Endothelial cell of umbilical vein (primary cell): ENCODE measurements at regions not wholly inside any gene's neighbourhood (a gene's known extent, or its start where the extent isn't known, plus 50 kb on each side); places are given as distances from the start of the nearest gene placed in this dataset.

Experiments
- BruUV-seq: library from RNA; stranded (reverse); fragments of 400-500 nt; replicated peaks from 2 replicates; lab custom pipeline; 2021; lab: Mats Ljungman, UMichigan
- CTCF ChIA-PET: fragments of 300-600, 350-600 bp; sonication (Branson Sonifier 250); formaldehyde crosslinking; loops from one replicate; lab custom pipeline; 2021; ENCODE audit warnings: antibody characterized with exemption, inconsistent platforms; lab: Charles Lee
- POLR2A ChIA-PET: fragments of 300-600, 350-600 bp; sonication (Branson Sonifier 250); formaldehyde crosslinking; loops from one replicate; lab custom pipeline; 2021; ENCODE audit warnings: antibody characterized with exemption, inconsistent platforms; lab: Charles Lee
- DNase-seq: peaks from one replicate; pipeline ENCODE4 v3.0.0-alpha.2; 2011; ENCODE audit warnings: low read depth, low spot score
- FAIRE-seq: peaks from 2 replicates; lab custom pipeline; 2011; peaks lifted over from hg19 to GRCh38; lab: Jason Lieb, UNC
- H2AFZ ChIP-seq: 2 replicates; pipeline ENCODE4 v1.6.0; 2012; ENCODE audit warnings: low read depth, low read length, control low read depth, inconsistent platforms
- H3K27ac ChIP-seq: 2 replicates; pipeline ENCODE4 v1.5.1; 2011; ENCODE audit warnings: low read depth, mild to moderate bottlenecking, control low read depth, low read length, moderate library complexity; ENCODE audit not compliant: insufficient read depth
- H3K27me3 ChIP-seq, 2 experiments: 2 replicates each; pipeline versions ENCODE4 v1.6.0 to v1.6.1; 2011; ENCODE audit warnings: low read length in 2 of 2, mixed read lengths in 1 of 2; ENCODE audit not compliant: control insufficient read depth in 2 of 2, insufficient read depth in 2 of 2
- H3K36me3 ChIP-seq, 2 experiments: 2 replicates in 1 of 2; 3 replicates in 1 of 2; pipeline ENCODE4 v1.5.1; 2011; ENCODE audit warnings: low read length in 2 of 2, mild to moderate bottlenecking in 1 of 2, moderate library complexity in 1 of 2; ENCODE audit not compliant: control insufficient read depth in 2 of 2, insufficient read depth in 2 of 2; ENCODE audit errors: extremely low read depth in 1 of 2
- H3K4me1 ChIP-seq: 3 replicates; pipeline ENCODE4 v1.5.1; 2011; ENCODE audit warnings: mild to moderate bottlenecking, low read length; ENCODE audit not compliant: control insufficient read depth, insufficient read depth; ENCODE audit errors: extremely low read depth
- H3K4me2 ChIP-seq: 2 replicates; pipeline ENCODE4 v1.6.1; 2011; ENCODE audit warnings: low read length, control low read depth, mixed read lengths; ENCODE audit not compliant: insufficient read depth
- H3K4me3 ChIP-seq, 3 experiments: fragments of 200-600 bp in 1 of 3; sonication (generic), shearing (Covaris generic) in 1 of 3; replicated peaks in 1 of 3; 2 replicates each; pipeline ENCODE4 v1.5.1; 2011 to 2016; ENCODE audit warnings: control low read depth in 3 of 3, low read length in 3 of 3, mild to moderate bottlenecking in 2 of 3, inconsistent platforms in 1 of 3, low read depth in 1 of 3, moderate library complexity in 1 of 3; ENCODE audit not compliant: insufficient read depth in 1 of 3
- H3K79me2 ChIP-seq: 2 replicates; pipeline ENCODE4 v1.6.0; 2012; ENCODE audit warnings: low read length, inconsistent platforms; ENCODE audit not compliant: control insufficient read depth, insufficient read depth
- H3K9ac ChIP-seq: replicated peaks from 2 replicates; pipeline ENCODE3; 2011; ENCODE audit warnings: low read length, control low read depth; ENCODE audit not compliant: insufficient read depth; ENCODE audit errors: extremely low read depth
- H3K9me1 ChIP-seq: replicated peaks from 3 replicates; pipeline ENCODE4 v1.6.0; 2011; ENCODE audit warnings: mild to moderate bottlenecking, low read length; ENCODE audit not compliant: control insufficient read depth, insufficient read depth; ENCODE audit errors: extremely low read depth
- H3K9me3 ChIP-seq: replicated peaks from 2 replicates; pipeline ENCODE4 v1.5.1; 2012; ENCODE audit warnings: low read length, inconsistent platforms; ENCODE audit not compliant: control insufficient read depth, insufficient read depth
- H4K20me1 ChIP-seq: replicated peaks from 2 replicates; pipeline ENCODE3; 2011; ENCODE audit warnings: mild to moderate bottlenecking, low read length; ENCODE audit not compliant: control insufficient read depth, insufficient read depth; ENCODE audit errors: extremely low read depth
- EZH2 ChIP-seq: IDR thresholded peaks from 2 replicates; pipeline ENCODE4 v1.6.1; 2012; ENCODE audit warnings: borderline replicate concordance, low read depth, mild to moderate bottlenecking, moderate library complexity, low read length, inconsistent platforms; ENCODE audit not compliant: severe bottlenecking
- FOS ChIP-seq: IDR thresholded peaks from 2 replicates; pipeline ENCODE4 v1.6.1; 2011; ENCODE audit warnings: mild to moderate bottlenecking, low read length, moderate library complexity, borderline replicate concordance; ENCODE audit not compliant: insufficient read depth
- GATA2 ChIP-seq: IDR thresholded peaks from 2 replicates; pipeline ENCODE4 v1.7.0; 2011; ENCODE audit warnings: low read depth, mild to moderate bottlenecking, moderate library complexity, mixed read lengths, low read length; ENCODE audit not compliant: insufficient read length, insufficient read depth
- JUN ChIP-seq: IDR thresholded peaks from 2 replicates; pipeline ENCODE4 v1.6.1; 2011; ENCODE audit warnings: borderline replicate concordance, low read depth; ENCODE audit not compliant: insufficient read length, insufficient read depth
- MAX ChIP-seq: IDR thresholded peaks from 2 replicates; pipeline ENCODE4 v1.6.1; 2011; ENCODE audit not compliant: insufficient read depth, insufficient read length
- MYC ChIP-seq: IDR thresholded peaks from one replicate; pipeline ENCODE4 v1.6.1; 2011; ENCODE audit warnings: mild to moderate bottlenecking, low read depth, low read length
- POLR2A ChIP-seq: IDR thresholded peaks from 2 replicates; pipeline ENCODE4 v1.6.1; 2012; ENCODE audit warnings: low read depth, mild to moderate bottlenecking, control low read depth, low read length
- POLR2AphosphoS5 ChIP-seq: IDR thresholded peaks from 2 replicates; pipeline ENCODE4 v1.6.1; 2012; ENCODE audit warnings: low read depth, mild to moderate bottlenecking, control low read depth, low read length, moderate library complexity; ENCODE audit not compliant: insufficient read depth
- dilution Hi-C: fragments of 300-500 bp; cut with MboI; formaldehyde crosslinking; loops from one replicate; pipeline ENCODE4 v1.15.0; 2019; ENCODE audit warnings: low sequenced_read_pairs; ENCODE audit not compliant: extremely low pct_ligation_motif_present
- intact Hi-C: fragments of 100-400 bp; cut with micrococcal nuclease; formaldehyde crosslinking; loops from one replicate; pipeline ENCODE4 v1.10.0; 2022
- TF ChIP-seq, protein P1 (sequence below), 2 donors: IDR thresholded peaks; 1 replicate in 1 of 2; 2 replicates in 1 of 2; pipeline ENCODE4 v1.5.1; 2011; ENCODE audit warnings: low read length in 2 of 2, mild to moderate bottlenecking in 2 of 2, moderate library complexity in 2 of 2, control low read depth in 1 of 2, inconsistent platforms in 1 of 2, low read depth in 1 of 2; ENCODE audit not compliant: insufficient read depth in 1 of 2; ENCODE audit errors: extremely low read depth in 1 of 2

DNA sequence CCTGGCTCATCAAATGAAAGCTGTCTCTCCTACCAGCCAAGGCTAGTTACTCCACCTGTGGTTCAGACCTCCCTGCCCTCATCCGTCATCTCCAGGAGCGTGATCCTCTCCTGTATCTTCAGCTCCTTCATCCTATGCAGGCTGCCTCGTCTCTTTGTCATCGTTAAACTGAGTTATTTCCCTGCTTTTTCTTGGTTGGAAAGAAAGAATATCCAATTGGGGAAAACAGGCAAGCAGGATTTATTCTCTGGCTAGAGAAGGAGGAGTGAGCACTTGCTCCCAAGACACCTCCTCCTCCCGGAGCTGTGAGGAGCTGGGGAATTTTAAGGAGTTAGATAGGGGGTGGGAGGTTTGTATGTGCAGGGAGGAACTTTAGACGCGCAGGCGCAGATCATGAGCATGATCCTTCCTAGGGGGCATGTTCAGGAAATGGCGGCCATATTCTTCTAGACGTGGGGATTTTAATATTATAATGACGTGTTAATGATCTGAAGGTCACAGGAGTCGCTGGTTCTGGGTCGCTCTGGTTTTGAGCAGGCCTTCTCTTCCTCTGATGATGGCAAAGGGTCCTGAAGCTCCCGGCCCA lies 156.4 kb upstream of the KL start:
- Histone ChIP-seq H3K79me2 (no peaks in the 10 kb centered on the region), H3K9me1 (no peaks in the 10 kb centered on the region), H3K9ac (no peak overlapping the region), H4K20me1 (no peaks in the 10 kb centered on the region), H3K27me3 (peaks cover 7 to 13% of the 10 kb centered on the region in 2 experiments), H2AFZ (no peak overlapping the region), H3K4me1 (no peaks in the 10 kb centered on the region), H3K36me3 (no peaks in the 10 kb centered on the region), H3K27ac (no peak overlapping the region), H3K9me3 (no peaks in the 10 kb centered on the region), H3K4me3 (no peak overlapping the region), H3K4me2 (no peak overlapping the region)
- TF ChIP-seq GATA2 (no peak), EZH2 (no peak)
- dilution Hi-C loops: no loop called here
- POLR2A ChIA-PET: no interaction called here
- BruUV-seq: no TSS peak
- DNase-seq (no peak), FAIRE-seq (no peak)
- CTCF ChIA-PET: no interaction called here
- intact Hi-C loops: no loop called here

DNA sequence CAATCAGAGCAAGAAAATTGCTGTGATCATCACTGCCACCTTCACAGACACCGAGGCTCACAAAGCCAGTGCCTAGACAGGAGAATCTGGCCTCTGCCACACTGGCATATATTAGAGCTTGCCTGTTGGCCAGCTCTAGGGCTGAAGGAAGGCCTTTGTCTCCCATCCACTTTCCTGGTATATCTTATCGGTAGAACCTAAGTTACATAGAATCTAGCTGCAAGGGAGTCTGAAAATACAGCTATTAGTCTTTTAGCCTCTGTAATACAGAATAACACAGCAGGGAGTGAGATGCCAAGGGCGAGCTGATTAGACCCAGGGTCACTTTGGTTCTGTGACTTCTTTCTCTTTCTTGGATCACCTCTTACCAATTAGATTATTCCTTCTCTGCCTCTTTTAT lies 154.9 kb upstream of the KL start:
- BruUV-seq: no TSS peak
- H3K9me3 ChIP-seq: no peaks in the 10 kb centered on the region
- FAIRE-seq (no peak), DNase-seq (no peak)
- intact Hi-C loops: no loop called here
- H3K4me1 ChIP-seq: no peaks in the 10 kb centered on the region
- CTCF ChIA-PET: no interaction called here
- H3K79me2 ChIP-seq: no peaks in the 10 kb centered on the region
- H3K4me2 ChIP-seq: no peak overlapping the region
- no peaks in the 10 kb centered on the region for H4K20me1 ChIP-seq
- no peaks in the 10 kb centered on the region for H3K36me3 ChIP-seq
- H2AFZ ChIP-seq: no peak overlapping the region
- H3K9ac ChIP-seq: no peak overlapping the region
- POLR2A ChIA-PET: no interaction called here
- H3K4me3 ChIP-seq: no peak overlapping the region
- H3K27me3 ChIP-seq: peaks cover 9% of the 10 kb centered on the region in 2 experiments
- no peaks in the 10 kb centered on the region for H3K9me1 ChIP-seq
- dilution Hi-C loops: no loop called here
- TF ChIP-seq, protein P1, sequence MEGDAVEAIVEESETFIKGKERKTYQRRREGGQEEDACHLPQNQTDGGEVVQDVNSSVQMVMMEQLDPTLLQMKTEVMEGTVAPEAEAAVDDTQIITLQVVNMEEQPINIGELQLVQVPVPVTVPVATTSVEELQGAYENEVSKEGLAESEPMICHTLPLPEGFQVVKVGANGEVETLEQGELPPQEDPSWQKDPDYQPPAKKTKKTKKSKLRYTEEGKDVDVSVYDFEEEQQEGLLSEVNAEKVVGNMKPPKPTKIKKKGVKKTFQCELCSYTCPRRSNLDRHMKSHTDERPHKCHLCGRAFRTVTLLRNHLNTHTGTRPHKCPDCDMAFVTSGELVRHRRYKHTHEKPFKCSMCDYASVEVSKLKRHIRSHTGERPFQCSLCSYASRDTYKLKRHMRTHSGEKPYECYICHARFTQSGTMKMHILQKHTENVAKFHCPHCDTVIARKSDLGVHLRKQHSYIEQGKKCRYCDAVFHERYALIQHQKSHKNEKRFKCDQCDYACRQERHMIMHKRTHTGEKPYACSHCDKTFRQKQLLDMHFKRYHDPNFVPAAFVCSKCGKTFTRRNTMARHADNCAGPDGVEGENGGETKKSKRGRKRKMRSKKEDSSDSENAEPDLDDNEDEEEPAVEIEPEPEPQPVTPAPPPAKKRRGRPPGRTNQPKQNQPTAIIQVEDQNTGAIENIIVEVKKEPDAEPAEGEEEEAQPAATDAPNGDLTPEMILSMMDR (IDR thresholded peaks at IDR 0.05; ENCODE audit: extremely low read depth in 1 of 2, insufficient read depth in 1 of 2, low read depth in 1 of 2, low read length in 2 of 2): no peak
- TF ChIP-seq POLR2A (no peak), POLR2AphosphoS5 (no peak), EZH2 (no peak), FOS (no peak), JUN (no peak), MYC (no peak), MAX (no peak), GATA2 (no peak)
- no peak overlapping the region for H3K27ac ChIP-seq
